Left forelimb (tissue), 1 donor: ENCODE measurements at regions not wholly inside any gene's neighbourhood (a gene's known extent, or its start where the extent isn't known, plus 50 kb on each side); places are given as distances from the start of the nearest gene placed in this dataset.

ENCODE experiments used
- DNase-seq: peaks from one replicate; pipeline ENCODE4 v3.0.0-alpha.2; 2018; ENCODE audit warnings: low spot score

GRCh38 chr16:59719121-59719520 lies 985.0 kb upstream of the GOT2 start:
- DNase-seq = no peak

- DNase-seq = no peak
Measured at GRCh38 chr16:59707436-59708226, 973.5 kb upstream of the GOT2 start.

- DNase-seq = no peak
Measured at GRCh38 chr16:59701963-59702930, 968.1 kb upstream of the GOT2 start.

- DNase-seq = no peak
Measured at GRCh38 chr16:59699786-59700185, 965.7 kb upstream of the GOT2 start.

GRCh38 chr16:59698346-59699020 lies 964.4 kb upstream of the GOT2 start:
- no peak for DNase-seq

GRCh38 chr16:59697761-59698160 lies 963.6 kb upstream of the GOT2 start:
- DNase-seq = no peak

- DNase-seq = no peak
Measured at GRCh38 chr16:59697236-59697635, 963.1 kb upstream of the GOT2 start.

GRCh38 chr16:59696495-59696894 lies 962.4 kb upstream of the GOT2 start:
- DNase-seq = no peak

- no peak for DNase-seq
Measured at GRCh38 chr16:59690216-59690615, 956.1 kb upstream of the GOT2 start.

- DNase-seq = no peak
Measured at GRCh38 chr16:59688006-59688405, 953.9 kb upstream of the GOT2 start.

- no peak for DNase-seq
Measured at GRCh38 chr16:59686405-59686804, 952.3 kb upstream of the GOT2 start.

- DNase-seq = no peak
Measured at GRCh38 chr16:59684911-59685310, 950.8 kb upstream of the GOT2 start.

- no peak for DNase-seq
Measured at GRCh38 chr16:59683709-59684108, 949.6 kb upstream of the GOT2 start.

- DNase-seq = no peak
Measured at GRCh38 chr16:59665618-59666220, 931.6 kb upstream of the GOT2 start.

GRCh38 chr16:59658572-59658971 lies 924.5 kb upstream of the GOT2 start:
- DNase-seq = no peak

GRCh38 chr16:59655031-59655430 lies 920.9 kb upstream of the GOT2 start:
- no peak for DNase-seq

- no peak for DNase-seq
Measured at GRCh38 chr16:59654455-59654854, 920.3 kb upstream of the GOT2 start.

- DNase-seq = no peak
Measured at GRCh38 chr16:59651662-59652061, 917.5 kb upstream of the GOT2 start.

- no peak for DNase-seq
Measured at GRCh38 chr16:59645194-59645593, 911.1 kb upstream of the GOT2 start.

- no peak for DNase-seq
Measured at GRCh38 chr16:59635674-59636073, 901.6 kb upstream of the GOT2 start.

- DNase-seq = no peak
Measured at GRCh38 chr16:59634951-59635350, 900.8 kb upstream of the GOT2 start.

GRCh38 chr16:59634004-59634579 lies 900.0 kb upstream of the GOT2 start:
- DNase-seq = no peak
